Globus pallidus (tissue), 1 donor: ENCODE measurements at regions not wholly inside any gene's neighbourhood (a gene's known extent, or its start where the extent isn't known, plus 50 kb on each side); places are given as distances from the start of the nearest gene placed in this dataset.
"Not testable (repeated sequence)": the region's sequence is repeated elsewhere in the genome, so short reads cannot be mapped to it uniquely, and the experiment has no call there.

ENCODE experiments used
- DNase-seq: peaks from one replicate; pipeline ENCODE4 v3.0.0-alpha.2; 2015; ENCODE audit warnings: low spot score

GRCh38 chr5:18553269-18553668 is 919.0 kb downstream of the TAF11L14 start:
- DNase-seq: no peak

GRCh38 chr5:18560602-18561001 is 926.3 kb downstream of the TAF11L14 start:
- DNase-seq: no peak

- no peak for DNase-seq
Observed at GRCh38 chr5:18563853-18564252, 929.6 kb downstream of the TAF11L14 start.

- no peak for DNase-seq
Observed at GRCh38 chr5:18566671-18567070, 932.4 kb downstream of the TAF11L14 start.

- no peak for DNase-seq
Observed at GRCh38 chr5:18576586-18576985, 942.3 kb downstream of the TAF11L14 start.

GRCh38 chr5:18601185-18601584 is 966.9 kb downstream of the TAF11L14 start:
- DNase-seq: no peak

GRCh38 chr5:18602402-18602801 is 968.1 kb downstream of the TAF11L14 start:
- no peak for DNase-seq

GRCh38 chr5:18605186-18605585 is 970.9 kb downstream of the TAF11L14 start:
- DNase-seq: no peak

- no peak for DNase-seq
Observed at GRCh38 chr5:18607570-18607969, 973.3 kb downstream of the TAF11L14 start.

- DNase-seq: not testable (repeated sequence)
Observed at GRCh38 chr5:18617191-18617590, 982.9 kb downstream of the TAF11L14 start.

- DNase-seq: no peak
Observed at GRCh38 chr5:18630458-18631045, 996.3 kb downstream of the TAF11L14 start.

GRCh38 chr5:18652404-18653215 is 1018.4 kb downstream of the TAF11L14 start:
- no peak for DNase-seq

- no peak for DNase-seq
Observed at GRCh38 chr5:18653216-18653752, 1019.0 kb downstream of the TAF11L14 start.

- DNase-seq: no peak
Observed at GRCh38 chr5:18660511-18660910, 1026.3 kb downstream of the TAF11L14 start.

GRCh38 chr5:18662231-18662630 is 1028.0 kb downstream of the TAF11L14 start:
- DNase-seq: no peak

- DNase-seq: not testable (repeated sequence)
Observed at GRCh38 chr5:18674212-18674611, 1040.0 kb downstream of the TAF11L14 start.

- DNase-seq: no peak
Observed at GRCh38 chr5:18675041-18675440, 1040.8 kb downstream of the TAF11L14 start.

- no peak for DNase-seq
Observed at GRCh38 chr5:18686253-18686652, 1052.0 kb downstream of the TAF11L14 start.

- no peak for DNase-seq
Observed at GRCh38 chr5:18687429-18687828, 1053.2 kb downstream of the TAF11L14 start.

- DNase-seq: no peak
Observed at GRCh38 chr5:18699681-18700080, 1065.4 kb downstream of the TAF11L14 start.

GRCh38 chr5:18702821-18703220 is 1068.6 kb downstream of the TAF11L14 start:
- no peak for DNase-seq

GRCh38 chr5:18712936-18713485 is 1078.8 kb downstream of the TAF11L14 start:
- no peak for DNase-seq

GRCh38 chr5:18720002-18720401 is 1085.7 kb downstream of the TAF11L14 start:
- DNase-seq: no peak
